HFFc6 (cell line): ENCODE measurements at regions not wholly inside any gene's neighbourhood (a gene's known extent, or its start where the extent isn't known, plus 50 kb on each side); places are given as distances from the start of the nearest gene placed in this dataset.

Experiments used
- DNase-seq: peaks from one replicate; pipeline ENCODE4 v3.0.0-alpha.2; 2018
- H3K27ac Mint-ChIP-seq: 2 replicates; pipeline ENCODE4 v1.8.0; 2020; ENCODE audit warnings: mild to moderate bottlenecking, mixed read lengths
- H3K27me3 Mint-ChIP-seq: 2 replicates; pipeline ENCODE4 v1.8.0; 2021; ENCODE audit warnings: mild to moderate bottlenecking, moderate library complexity, mixed read lengths; ENCODE audit not compliant: insufficient read depth
- H3K36me3 Mint-ChIP-seq: 2 replicates; pipeline ENCODE4 v1.8.0; 2021; ENCODE audit warnings: low read depth, mixed read lengths
- H3K4me1 Mint-ChIP-seq: 2 replicates; pipeline ENCODE4 v1.8.0; 2020; ENCODE audit warnings: low read depth, mixed read lengths
- H3K4me3 Mint-ChIP-seq: 2 replicates; pipeline ENCODE4 v1.8.0; 2020; ENCODE audit warnings: mild to moderate bottlenecking, moderate library complexity, mixed read lengths
- H3K9me3 Mint-ChIP-seq: 2 replicates; pipeline ENCODE4 v1.8.0; 2020; ENCODE audit warnings: mild to moderate bottlenecking, mixed read lengths
- TF ChIP-seq, protein P1 (sequence below): fragments of 200-600 bp; sonication (generic); IDR thresholded peaks from 2 replicates; pipeline ENCODE4 v1.5.0; 2021; ENCODE audit warnings: antibody characterized with exemption, mild to moderate bottlenecking

DNA sequence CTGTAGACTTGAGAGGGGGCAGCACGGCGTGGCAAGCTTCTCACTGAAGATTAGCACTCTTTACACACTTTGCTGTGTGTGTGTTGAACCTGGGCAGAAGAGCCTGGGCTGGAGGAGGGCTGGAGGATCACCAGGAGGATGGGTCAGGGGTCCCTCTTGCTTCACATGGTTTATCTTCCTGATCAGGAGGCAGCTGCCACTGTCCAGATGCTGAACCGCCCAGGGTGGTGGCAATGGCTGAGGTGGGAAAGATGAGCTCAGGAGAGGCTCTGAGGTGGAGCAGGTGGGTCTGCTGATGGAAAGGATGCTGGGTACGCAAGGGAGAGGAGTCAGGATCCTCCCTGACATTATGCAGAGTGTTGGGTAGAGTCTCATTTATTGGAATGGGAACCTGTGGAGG, 191.5 kb downstream of the RAMP3 start:
- Mint-ChIP-seq H3K4me1 (peaks cover 15% of the 10 kb centered on the region), H3K36me3 (no peaks in the 10 kb centered on the region), H3K27me3 (peaks cover 19% of the 10 kb centered on the region), H3K4me3 (no peak overlapping the region), H3K27ac (no peak overlapping the region), H3K9me3 (no peaks in the 10 kb centered on the region)
- DNase-seq, result no peak
- TF ChIP-seq, protein P1, sequence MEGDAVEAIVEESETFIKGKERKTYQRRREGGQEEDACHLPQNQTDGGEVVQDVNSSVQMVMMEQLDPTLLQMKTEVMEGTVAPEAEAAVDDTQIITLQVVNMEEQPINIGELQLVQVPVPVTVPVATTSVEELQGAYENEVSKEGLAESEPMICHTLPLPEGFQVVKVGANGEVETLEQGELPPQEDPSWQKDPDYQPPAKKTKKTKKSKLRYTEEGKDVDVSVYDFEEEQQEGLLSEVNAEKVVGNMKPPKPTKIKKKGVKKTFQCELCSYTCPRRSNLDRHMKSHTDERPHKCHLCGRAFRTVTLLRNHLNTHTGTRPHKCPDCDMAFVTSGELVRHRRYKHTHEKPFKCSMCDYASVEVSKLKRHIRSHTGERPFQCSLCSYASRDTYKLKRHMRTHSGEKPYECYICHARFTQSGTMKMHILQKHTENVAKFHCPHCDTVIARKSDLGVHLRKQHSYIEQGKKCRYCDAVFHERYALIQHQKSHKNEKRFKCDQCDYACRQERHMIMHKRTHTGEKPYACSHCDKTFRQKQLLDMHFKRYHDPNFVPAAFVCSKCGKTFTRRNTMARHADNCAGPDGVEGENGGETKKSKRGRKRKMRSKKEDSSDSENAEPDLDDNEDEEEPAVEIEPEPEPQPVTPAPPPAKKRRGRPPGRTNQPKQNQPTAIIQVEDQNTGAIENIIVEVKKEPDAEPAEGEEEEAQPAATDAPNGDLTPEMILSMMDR, result no peak

DNA sequence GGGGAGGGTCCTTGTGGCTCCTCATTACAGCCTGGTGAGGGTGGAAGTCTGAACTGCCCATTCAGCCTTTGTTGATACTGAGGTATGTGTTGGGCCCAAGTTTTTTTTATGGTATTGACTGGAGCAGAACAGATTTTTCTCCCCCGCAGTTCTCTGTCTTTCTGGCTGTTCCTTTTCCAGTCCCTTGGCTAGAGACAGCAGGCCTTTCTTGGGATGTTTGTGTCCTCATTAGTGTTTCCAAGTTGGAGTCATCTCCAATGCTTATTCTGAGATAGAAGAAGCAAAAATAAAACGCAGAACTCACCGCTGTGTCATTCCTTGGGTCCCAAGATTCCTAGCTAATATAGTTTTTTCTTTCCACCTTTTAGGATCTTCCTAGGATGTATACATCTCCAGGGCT, 193.3 kb downstream of the RAMP3 start:
- Mint-ChIP-seq H3K36me3 (no peaks in the 10 kb centered on the region), H3K4me1 (peaks cover 15% of the 10 kb centered on the region), H3K27me3 (peaks cover 18% of the 10 kb centered on the region), H3K9me3 (no peaks in the 10 kb centered on the region), H3K27ac (no peak overlapping the region), H3K4me3 (no peak overlapping the region)
- no peak for DNase-seq
- TF ChIP-seq, protein P1, result no peak

DNA sequence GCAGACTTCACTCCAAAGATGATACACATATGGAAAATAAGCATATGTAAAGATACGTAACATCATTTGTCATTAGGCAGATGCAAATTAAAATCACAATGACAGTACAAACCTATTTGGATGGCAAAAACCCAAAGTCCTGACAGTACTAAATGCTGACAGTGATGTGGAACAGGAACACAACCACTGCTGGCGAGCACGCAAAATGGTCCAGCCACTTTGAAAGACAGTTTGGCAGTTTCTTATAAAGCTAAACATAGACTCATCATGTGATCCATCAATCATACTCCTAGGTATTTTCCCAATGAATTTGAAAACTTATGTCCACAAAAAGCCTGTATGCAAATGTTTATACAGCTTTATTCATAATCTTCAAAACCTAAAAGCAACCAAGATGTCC, 200.7 kb downstream of the RAMP3 start:
- H3K4me1 Mint-ChIP-seq, result no peaks in the 10 kb centered on the region
- no peaks in the 10 kb centered on the region for H3K9me3 Mint-ChIP-seq
- no peak for DNase-seq
- no peak overlapping the region for H3K27ac Mint-ChIP-seq
- no peaks in the 10 kb centered on the region for H3K36me3 Mint-ChIP-seq
- H3K27me3 Mint-ChIP-seq, result peaks cover 12% of the 10 kb centered on the region
- TF ChIP-seq, protein P1, result no peak
- no peak overlapping the region for H3K4me3 Mint-ChIP-seq

DNA sequence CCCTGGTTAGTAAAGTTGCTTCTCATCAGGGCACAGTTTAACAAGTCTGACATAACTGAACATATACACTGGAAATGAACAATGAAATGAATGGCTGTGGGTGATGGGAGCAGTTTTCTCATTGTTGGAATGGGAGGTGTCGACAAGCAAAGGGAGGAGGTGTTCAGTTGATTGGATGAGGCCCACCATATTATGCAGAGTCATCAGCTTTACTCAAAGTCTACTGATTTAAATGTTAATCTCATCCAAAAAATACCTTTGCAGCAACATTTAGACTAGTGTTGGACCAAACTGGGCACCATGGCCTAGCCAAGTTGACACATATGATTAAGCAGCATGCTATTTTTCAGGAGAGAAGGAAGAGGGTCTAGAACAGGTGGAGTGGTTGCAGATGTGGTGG, 201.7 kb downstream of the RAMP3 start:
- Mint-ChIP-seq H3K4me1 (no peaks in the 10 kb centered on the region), H3K9me3 (no peaks in the 10 kb centered on the region), H3K27ac (no peak overlapping the region), H3K36me3 (no peaks in the 10 kb centered on the region), H3K27me3 (peaks cover 17% of the 10 kb centered on the region), H3K4me3 (no peak overlapping the region)
- DNase-seq, result no peak
- TF ChIP-seq, protein P1, result no peak

DNA sequence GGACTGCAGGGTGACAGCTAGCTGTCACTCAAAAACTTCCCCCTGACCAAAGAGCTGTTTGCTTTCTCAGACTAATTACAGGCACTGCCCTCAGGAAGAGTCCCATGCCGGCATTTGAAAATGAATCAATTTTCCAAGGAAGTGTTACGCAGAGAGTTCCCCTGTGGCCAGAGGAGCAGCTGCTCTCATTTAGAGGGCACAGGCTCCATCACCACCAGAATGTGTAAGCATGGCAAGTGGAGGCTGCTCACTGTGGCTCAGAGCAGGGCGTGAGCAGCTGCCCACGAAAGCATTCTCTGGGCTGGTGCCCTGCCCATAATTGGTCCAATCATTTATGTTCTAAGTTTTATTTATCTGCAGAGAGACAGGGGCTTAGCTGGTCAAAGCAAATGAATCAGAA, 202.2 kb downstream of the RAMP3 start:
- TF ChIP-seq, protein P1, result no peak
- Mint-ChIP-seq H3K4me3 (no peak overlapping the region), H3K4me1 (no peaks in the 10 kb centered on the region), H3K27me3 (peaks cover 17% of the 10 kb centered on the region), H3K27ac (no peak overlapping the region), H3K36me3 (no peaks in the 10 kb centered on the region), H3K9me3 (no peaks in the 10 kb centered on the region)
- no peak for DNase-seq

DNA sequence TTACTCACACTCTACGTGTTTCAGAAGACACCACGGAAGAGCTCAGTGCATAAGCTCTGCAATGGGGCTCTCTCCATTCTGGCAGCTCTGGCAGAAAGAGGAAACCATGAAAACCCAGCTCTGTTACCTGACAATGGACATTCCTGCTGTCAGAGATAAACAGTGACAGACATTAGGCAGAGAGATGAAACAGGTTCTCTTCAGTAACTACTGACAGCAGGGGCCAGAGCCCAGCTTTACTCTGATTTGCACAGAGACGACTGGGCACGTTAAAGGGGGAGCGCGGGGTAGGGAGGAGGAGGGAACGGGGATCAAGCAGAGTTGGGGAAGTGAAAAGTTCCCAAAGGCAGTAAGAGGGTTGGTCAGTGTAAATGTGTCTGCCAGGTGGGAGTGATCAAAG, 206.1 kb downstream of the RAMP3 start:
- Mint-ChIP-seq H3K27ac (no peak overlapping the region), H3K27me3 (peaks cover 24% of the 10 kb centered on the region), H3K36me3 (no peaks in the 10 kb centered on the region), H3K9me3 (no peaks in the 10 kb centered on the region), H3K4me1 (no peaks in the 10 kb centered on the region), H3K4me3 (no peak overlapping the region)
- DNase-seq, result no peak
- TF ChIP-seq, protein P1, result no peak
